OCI-LY7 (cell line): ENCODE measurements at regions not wholly inside any gene's neighbourhood (a gene's known extent, or its start where the extent isn't known, plus 50 kb on each side); places are given as distances from the start of the nearest gene placed in this dataset.

Source experiments
- BruUV-seq: library from RNA; stranded (reverse); fragments of 400-500 nt; replicated peaks from 2 replicates; lab custom pipeline; 2021; lab: Mats Ljungman, UMichigan
- CTCF ChIA-PET: fragments of 300-600 bp; sonication (Branson Sonifier 250); formaldehyde crosslinking; loops from one replicate; lab custom pipeline; 2022; ENCODE audit warnings: antibody characterized with exemption; ENCODE audit not compliant: unreplicated experiment; lab: Charles Lee
- POLR2A ChIA-PET: fragments of 300-600 bp; sonication (Branson Sonifier 250); formaldehyde crosslinking; loops from one replicate; lab custom pipeline; 2022; ENCODE audit warnings: antibody characterized with exemption; lab: Charles Lee
- DNase-seq: peaks from one replicate; pipeline ENCODE4 v3.0.0-alpha.2; 2015; ENCODE audit warnings: low spot score
- H2AFZ ChIP-seq: fragments of 200-600 bp; sonication (generic), shearing (Covaris generic); 2 replicates; pipeline ENCODE4 v1.6.1; 2014; ENCODE audit warnings: mild to moderate bottlenecking, antibody characterized with exemption, low read length, moderate library complexity
- H3K27ac ChIP-seq: fragments of 200-600 bp; sonication (generic); 2 replicates; pipeline ENCODE4 v1.5.1; 2014; ENCODE audit warnings: mixed run types, low read depth, mild to moderate bottlenecking, moderate library complexity, low read length, inconsistent platforms; ENCODE audit not compliant: poor library complexity, severe bottlenecking
- H3K36me3 ChIP-seq: fragments of 200-600 bp; sonication (generic); 2 replicates; pipeline ENCODE4 v1.6.1; 2014; ENCODE audit warnings: mild to moderate bottlenecking, antibody characterized with exemption, low read length, moderate library complexity, mixed read lengths; ENCODE audit not compliant: insufficient read depth
- H3K4me1 ChIP-seq: fragments of 200-600 bp; sonication (generic); 2 replicates; pipeline ENCODE4 v1.5.1; 2014; ENCODE audit warnings: mild to moderate bottlenecking, low read length; ENCODE audit not compliant: insufficient read depth, poor library complexity, severe bottlenecking
- H3K4me2 ChIP-seq: fragments of 200-600 bp; sonication (generic); 2 replicates; pipeline ENCODE4 v1.6.1; 2014; ENCODE audit warnings: mild to moderate bottlenecking, low read length
- H3K4me3 ChIP-seq: fragments of 200-600 bp; sonication (generic); 2 replicates; pipeline ENCODE4 v1.5.1; 2014; ENCODE audit warnings: mild to moderate bottlenecking, low read depth, low read length; ENCODE audit not compliant: poor library complexity, severe bottlenecking
- H3K79me2 ChIP-seq: fragments of 200-600 bp; sonication (generic); 2 replicates; pipeline ENCODE4 v1.6.1; 2016; ENCODE audit warnings: low read depth, mild to moderate bottlenecking, low read length, moderate library complexity, mixed read lengths; ENCODE audit not compliant: insufficient read depth
- H3K9me2 ChIP-seq: fragments of 200-600 bp; sonication (generic); 2 replicates; pipeline ENCODE4 v1.6.1; 2016; ENCODE audit warnings: mild to moderate bottlenecking, low read length, mixed read lengths; ENCODE audit not compliant: insufficient read depth
- H3K9me3 ChIP-seq: fragments of 200-600 bp; sonication (generic); 2 replicates; pipeline ENCODE4 v1.6.1; 2014; ENCODE audit warnings: mild to moderate bottlenecking, mixed run types, low read length, mixed read lengths
- H4K20me1 ChIP-seq: fragments of 200-600 bp; sonication (generic); 2 replicates; pipeline ENCODE4 v1.6.1; 2014; ENCODE audit warnings: mild to moderate bottlenecking, antibody characterized with exemption, low read length, moderate library complexity, mixed read lengths; ENCODE audit not compliant: insufficient read depth
- CTCF ChIP-seq: fragments of 200-600 bp; sonication (generic); conservative IDR thresholded peaks from 2 replicates; pipeline ENCODE4 v1.5.1; 2014; ENCODE audit warnings: mild to moderate bottlenecking, antibody characterized with exemption, low read length, moderate library complexity, mixed read lengths
- EZH2phosphoT487 ChIP-seq: fragments of 200-600 bp; sonication (generic); IDR thresholded peaks from 2 replicates; pipeline ENCODE4 v1.6.1; 2018; ENCODE audit warnings: low read depth, borderline replicate concordance, mild to moderate bottlenecking, mixed run types, antibody characterized with exemption, low read length, moderate library complexity, mixed read lengths
- intact Hi-C: fragments of 100-400 bp; cut with micrococcal nuclease; formaldehyde crosslinking; loops from one replicate; pipeline ENCODE4 v1.10.0; 2022; ENCODE audit not compliant: unreplicated experiment

DNA sequence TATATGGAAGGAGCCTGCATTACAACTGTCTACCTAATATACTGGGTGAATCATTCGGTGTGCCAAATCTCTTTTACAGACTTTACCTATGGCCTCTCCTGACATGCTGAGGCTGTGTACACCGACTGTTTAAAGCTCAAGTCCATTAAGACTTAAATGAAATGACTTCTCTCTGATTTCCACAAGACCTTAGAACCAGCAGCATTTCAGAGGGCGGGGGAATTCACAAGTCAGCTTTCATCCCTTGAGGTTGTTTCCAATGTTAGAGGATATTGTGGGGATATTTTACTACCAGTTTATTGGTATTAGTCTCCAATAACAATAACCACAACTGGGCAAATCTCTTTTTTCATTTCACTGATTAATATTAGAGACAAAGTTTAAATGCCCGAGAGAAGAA lies 87.1 kb upstream of the IKZF1 start:
- intact Hi-C loops = no loop called here
- peaks cover 18% of the 10 kb centered on the region for H3K9me3 ChIP-seq
- H2AFZ ChIP-seq = no peak overlapping the region
- no peaks in the 10 kb centered on the region for H4K20me1 ChIP-seq
- POLR2A ChIA-PET = no interaction called here
- no peaks in the 10 kb centered on the region for H3K4me1 ChIP-seq
- H3K79me2 ChIP-seq = no peaks in the 10 kb centered on the region
- no peaks in the 10 kb centered on the region; the same call in 1 of the 2 replicates for H3K36me3 ChIP-seq
- H3K4me3 ChIP-seq = no peak overlapping the region
- no peak for DNase-seq
- no peak overlapping the region for H3K4me2 ChIP-seq
- no peak for TF ChIP-seq CTCF
- TF ChIP-seq EZH2phosphoT487 = no peak
- BruUV-seq = no TSS peak
- CTCF ChIA-PET = no interaction called here
- H3K27ac ChIP-seq = no peak overlapping the region
- H3K9me2 ChIP-seq = no peaks in the 10 kb centered on the region

DNA sequence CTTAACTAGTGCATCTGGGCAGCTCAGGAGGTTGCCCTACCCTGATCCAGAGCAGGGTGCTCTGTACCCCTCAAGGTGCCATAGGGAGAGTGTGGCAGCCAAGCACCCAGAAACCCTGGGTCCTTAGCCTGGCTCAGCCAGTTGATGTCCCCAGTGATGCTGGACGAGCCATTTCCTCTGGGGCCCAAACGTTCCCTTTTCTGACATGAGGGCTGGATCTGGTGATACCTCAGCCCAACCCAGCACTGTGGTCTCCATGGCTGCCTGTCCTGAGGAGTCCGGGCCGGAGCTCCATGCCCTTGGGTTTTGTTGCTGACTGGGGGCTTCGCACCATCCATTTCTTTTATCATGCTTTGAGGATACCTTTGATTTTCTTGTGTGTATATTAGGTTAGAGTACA lies 87.9 kb upstream of the IKZF1 start:
- Histone ChIP-seq H3K4me2 (no peak overlapping the region), H3K79me2 (no peaks in the 10 kb centered on the region), H2AFZ (no peak overlapping the region), H3K27ac (no peak overlapping the region), H3K4me1 (no peaks in the 10 kb centered on the region), H3K9me3 (peaks cover 10% of the 10 kb centered on the region), H3K4me3 (no peak overlapping the region), H3K36me3 (no peaks in the 10 kb centered on the region), H3K9me2 (no peaks in the 10 kb centered on the region), H4K20me1 (no peaks in the 10 kb centered on the region)
- no peak for TF ChIP-seq CTCF
- TF ChIP-seq EZH2phosphoT487 = no peak
- no TSS peak for BruUV-seq
- intact Hi-C loops = no loop called here
- DNase-seq = no peak
- POLR2A ChIA-PET = interaction anchor here (0.6 kb wide), 1 partner anchor 10 kb away, joined by 3 read pairs; no protein-coding TSS in a partner anchor
- CTCF ChIA-PET = no interaction called here

DNA sequence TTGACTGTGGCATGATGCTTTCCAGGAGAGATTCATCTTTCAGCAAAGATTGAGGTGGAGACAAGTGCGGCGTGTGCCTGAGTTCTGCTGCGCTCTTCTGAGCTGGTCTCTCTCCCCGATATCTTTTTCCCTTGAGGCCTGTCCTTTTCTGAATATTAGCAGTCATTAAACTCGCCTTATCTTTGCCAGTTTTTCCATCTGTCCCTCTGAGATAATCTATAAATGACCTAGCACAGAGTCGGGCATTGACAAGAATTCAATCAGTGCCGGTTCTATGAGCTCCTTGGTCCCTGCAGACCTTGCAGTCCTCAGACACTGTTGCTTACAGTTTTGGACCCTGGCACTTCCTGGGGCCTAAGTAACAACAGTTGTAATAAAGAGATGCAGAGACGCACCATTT lies 89.7 kb upstream of the IKZF1 start:
- H3K79me2 ChIP-seq = no peaks in the 10 kb centered on the region
- no peak overlapping the region for H3K4me3 ChIP-seq
- POLR2A ChIA-PET = interaction anchor here (0.6 to 1.3 kb wide), 3 partner anchors 26 to 389 kb away, joined by 3 to 4 read pairs (median 4); partner anchors contain the start of gene IKZF1
- no peaks in the 10 kb centered on the region for H4K20me1 ChIP-seq
- no peak overlapping the region for H3K27ac ChIP-seq
- no peaks in the 10 kb centered on the region for H3K4me1 ChIP-seq
- BruUV-seq = no TSS peak
- H3K9me2 ChIP-seq = no peaks in the 10 kb centered on the region
- no peak overlapping the region for H2AFZ ChIP-seq
- H3K36me3 ChIP-seq = no peaks in the 10 kb centered on the region
- intact Hi-C loops = no loop called here
- H3K4me2 ChIP-seq = no peak overlapping the region
- no peak for TF ChIP-seq CTCF
- no peak for TF ChIP-seq EZH2phosphoT487
- CTCF ChIA-PET = interaction anchor here (0.8 to 1.1 kb wide), 2 partner anchors 11 to 152 kb away, joined by 3 to 4 read pairs; no protein-coding TSS in a partner anchor
- DNase-seq = no peak
- no peaks in the 10 kb centered on the region for H3K9me3 ChIP-seq
